H54 (cell line): ENCODE measurements at regions not wholly inside any gene's neighbourhood (a gene's known extent, or its start where the extent isn't known, plus 50 kb on each side); places are given as distances from the start of the nearest gene placed in this dataset.

Source experiments
- DNase-seq: peaks from one replicate; pipeline ENCODE4 v3.0.0; 2011; ENCODE audit warnings: low spot score, mixed read lengths; ENCODE audit not compliant: insufficient read length
- FAIRE-seq: peaks from 3 replicates; lab custom pipeline; 2011; peaks lifted over from hg19 to GRCh38; lab: Jason Lieb, UNC
- POLR2A ChIP-seq: IDR thresholded peaks from 2 replicates; pipeline ENCODE4 v1.6.1; 2011; ENCODE audit warnings: low read depth, mild to moderate bottlenecking, low read length

- no peak for DNase-seq
- FAIRE-seq: peak; percentile 82
- no peak for TF ChIP-seq POLR2A
Observed at GRCh38 chr11:106482917-106483785, 405.7 kb downstream of the AASDHPPT start.

- DNase-seq (no peak), FAIRE-seq (no peak)
- no peak for TF ChIP-seq POLR2A
Observed at GRCh38 chr11:106491751-106492150, 414.3 kb downstream of the AASDHPPT start.

GRCh38 chr11:106493751-106494150, 416.3 kb downstream of the AASDHPPT start:
- DNase-seq: no peak
- no peak for FAIRE-seq
- no peak for TF ChIP-seq POLR2A

- no peak for TF ChIP-seq POLR2A
- DNase-seq (no peak), FAIRE-seq (no peak)
Observed at GRCh38 chr11:106495046-106495445, 417.6 kb downstream of the AASDHPPT start.

- FAIRE-seq: no peak
- no peak for TF ChIP-seq POLR2A
- DNase-seq: no peak
Observed at GRCh38 chr11:106496677-106497076, 419.2 kb downstream of the AASDHPPT start.

- no peak for DNase-seq
- no peak for FAIRE-seq
- no peak for TF ChIP-seq POLR2A
Observed at GRCh38 chr11:106497321-106497720, 419.9 kb downstream of the AASDHPPT start.

GRCh38 chr11:106497822-106498221, 420.4 kb downstream of the AASDHPPT start:
- no peak for TF ChIP-seq POLR2A
- no peak for FAIRE-seq
- DNase-seq: no peak

- DNase-seq (no peak), FAIRE-seq (no peak)
- no peak for TF ChIP-seq POLR2A
Observed at GRCh38 chr11:106503901-106504300, 426.4 kb downstream of the AASDHPPT start.

- FAIRE-seq (no peak), DNase-seq (no peak)
- no peak for TF ChIP-seq POLR2A
Observed at GRCh38 chr11:106507645-106508306, 430.3 kb downstream of the AASDHPPT start.

- FAIRE-seq (no peak), DNase-seq (no peak)
- TF ChIP-seq POLR2A: no peak
Observed at GRCh38 chr11:106514706-106515105, 437.2 kb downstream of the AASDHPPT start.

- DNase-seq (no peak), FAIRE-seq (no peak)
- no peak for TF ChIP-seq POLR2A
Observed at GRCh38 chr11:106517426-106517825, 440.0 kb downstream of the AASDHPPT start.

- FAIRE-seq: no peak
- DNase-seq: no peak
- TF ChIP-seq POLR2A: no peak
Observed at GRCh38 chr11:106520146-106520912, 442.9 kb downstream of the AASDHPPT start.

- TF ChIP-seq POLR2A: no peak
- FAIRE-seq: no peak
- DNase-seq: no peak
Observed at GRCh38 chr11:106520920-106521319, 443.5 kb downstream of the AASDHPPT start.

- DNase-seq: no peak
- TF ChIP-seq POLR2A: no peak
- FAIRE-seq: no peak
Observed at GRCh38 chr11:106523171-106523570, 445.7 kb downstream of the AASDHPPT start.

- no peak for TF ChIP-seq POLR2A
- FAIRE-seq (no peak), DNase-seq (no peak)
Observed at GRCh38 chr11:106523921-106524320, 446.5 kb downstream of the AASDHPPT start.
